Islet precursor cell (in vitro differentiated cells): ENCODE measurements at regions not wholly inside any gene's neighbourhood (a gene's known extent, or its start where the extent isn't known, plus 50 kb on each side); places are given as distances from the start of the nearest gene placed in this dataset.

Experiments
- DNase-seq: peaks from one replicate; pipeline ENCODE4 v3.0.0-alpha.2; 2018

- peak; percentile 87 for DNase-seq
These were observed 135.0 kb upstream of the RIPOR2 start for GRCh38 chr6:25070547-25071366.

GRCh38 chr6:25078141-25078540 lies 142.4 kb upstream of the RIPOR2 start:
- no peak for DNase-seq

GRCh38 chr6:25083784-25084507 lies 148.2 kb upstream of the RIPOR2 start:
- no peak for DNase-seq

GRCh38 chr6:25084508-25084833 lies 148.7 kb upstream of the RIPOR2 start:
- no peak for DNase-seq

- no peak for DNase-seq
These were observed 150.0 kb upstream of the RIPOR2 start for GRCh38 chr6:25085756-25086155.

- no peak for DNase-seq
These were observed 150.8 kb upstream of the RIPOR2 start for GRCh38 chr6:25086500-25087091.

- DNase-seq, result no peak
These were observed 152.8 kb upstream of the RIPOR2 start for GRCh38 chr6:25088513-25088912.

- DNase-seq, result no peak
These were observed 153.7 kb upstream of the RIPOR2 start for GRCh38 chr6:25089442-25089841.

GRCh38 chr6:25094726-25095125 lies 159.0 kb upstream of the RIPOR2 start:
- DNase-seq, result no peak

- no peak for DNase-seq
These were observed 164.5 kb upstream of the RIPOR2 start for GRCh38 chr6:25100288-25100687.

GRCh38 chr6:25103603-25104002 lies 167.8 kb upstream of the RIPOR2 start:
- DNase-seq, result no peak

GRCh38 chr6:25105070-25105925 lies 169.5 kb upstream of the RIPOR2 start:
- DNase-seq, result no peak

- no peak for DNase-seq
These were observed 171.5 kb upstream of the RIPOR2 start for GRCh38 chr6:25107218-25107617.

- DNase-seq, result no peak
These were observed 167.4 kb upstream of the CARMIL1 start for GRCh38 chr6:25111782-25112181.

- DNase-seq, result no peak
These were observed 166.8 kb upstream of the CARMIL1 start for GRCh38 chr6:25112322-25112773.

GRCh38 chr6:25113436-25113835 lies 165.7 kb upstream of the CARMIL1 start:
- no peak for DNase-seq

GRCh38 chr6:25118038-25118437 lies 161.1 kb upstream of the CARMIL1 start:
- DNase-seq, result no peak

- no peak for DNase-seq
These were observed 158.0 kb upstream of the CARMIL1 start for GRCh38 chr6:25121186-25121585.

GRCh38 chr6:25122001-25122400 lies 157.2 kb upstream of the CARMIL1 start:
- DNase-seq, result no peak

GRCh38 chr6:25122622-25123237 lies 156.4 kb upstream of the CARMIL1 start:
- no peak for DNase-seq

- DNase-seq, result no peak
These were observed 154.9 kb upstream of the CARMIL1 start for GRCh38 chr6:25124216-25124715.

GRCh38 chr6:25125736-25126135 lies 153.4 kb upstream of the CARMIL1 start:
- DNase-seq, result no peak
